Adrenal gland (tissue), 5 donors: ENCODE measurements at regions not wholly inside any gene's neighbourhood (a gene's known extent, or its start where the extent isn't known, plus 50 kb on each side); places are given as distances from the start of the nearest gene placed in this dataset.

Experiments
- POLR2A ChIP-seq, 2 donors: fragments of 450-650 bp; IDR thresholded peaks; one replicate each; pipeline ENCODE4 v1.6.1; 2017; ENCODE audit warnings: antibody characterized with exemption in 2 of 2, mild to moderate bottlenecking in 2 of 2, moderate library complexity in 1 of 2
- TF ChIP-seq, protein P1 (sequence below), 6 experiments: fragments of 450-650 bp in 4 of 6; fragments of 200-600 bp in 2 of 6; sonication (generic) in 1 of 6; IDR thresholded peaks; 1 replicate in 5 of 6; 2 replicates in 1 of 6; pipeline versions ENCODE4 v1.5.1 to v1.8.0; 2016 to 2021; ENCODE audit warnings: antibody characterized with exemption in 6 of 6, mild to moderate bottlenecking in 2 of 6, moderate library complexity in 1 of 6
- donor health status: DM: no; HTN: no; CAD: no.

DNA sequence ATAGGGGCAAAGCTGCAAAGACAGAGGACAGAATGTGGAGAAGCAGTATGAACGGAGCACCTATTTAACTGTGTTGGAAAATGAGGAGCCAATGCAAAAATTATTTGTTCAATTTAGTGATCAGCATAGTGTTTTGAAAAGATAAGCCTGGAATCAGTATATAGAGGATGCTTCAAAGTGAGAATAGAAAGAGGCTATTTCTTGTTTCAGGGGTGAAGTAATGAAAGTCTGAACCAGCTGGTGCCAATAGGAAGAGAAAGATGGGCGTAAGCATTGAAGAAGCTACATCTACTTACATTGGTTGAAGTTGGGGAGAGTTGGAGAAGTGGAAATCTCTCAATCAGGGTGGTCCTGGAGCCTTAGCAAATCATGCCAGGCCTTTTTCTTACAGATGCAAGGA is 77.3 kb upstream of the SLC38A4 start:
- TF ChIP-seq, protein P1, sequence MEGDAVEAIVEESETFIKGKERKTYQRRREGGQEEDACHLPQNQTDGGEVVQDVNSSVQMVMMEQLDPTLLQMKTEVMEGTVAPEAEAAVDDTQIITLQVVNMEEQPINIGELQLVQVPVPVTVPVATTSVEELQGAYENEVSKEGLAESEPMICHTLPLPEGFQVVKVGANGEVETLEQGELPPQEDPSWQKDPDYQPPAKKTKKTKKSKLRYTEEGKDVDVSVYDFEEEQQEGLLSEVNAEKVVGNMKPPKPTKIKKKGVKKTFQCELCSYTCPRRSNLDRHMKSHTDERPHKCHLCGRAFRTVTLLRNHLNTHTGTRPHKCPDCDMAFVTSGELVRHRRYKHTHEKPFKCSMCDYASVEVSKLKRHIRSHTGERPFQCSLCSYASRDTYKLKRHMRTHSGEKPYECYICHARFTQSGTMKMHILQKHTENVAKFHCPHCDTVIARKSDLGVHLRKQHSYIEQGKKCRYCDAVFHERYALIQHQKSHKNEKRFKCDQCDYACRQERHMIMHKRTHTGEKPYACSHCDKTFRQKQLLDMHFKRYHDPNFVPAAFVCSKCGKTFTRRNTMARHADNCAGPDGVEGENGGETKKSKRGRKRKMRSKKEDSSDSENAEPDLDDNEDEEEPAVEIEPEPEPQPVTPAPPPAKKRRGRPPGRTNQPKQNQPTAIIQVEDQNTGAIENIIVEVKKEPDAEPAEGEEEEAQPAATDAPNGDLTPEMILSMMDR (IDR thresholded peaks at IDR 0.05), result no peak
- no peak for TF ChIP-seq POLR2A (IDR thresholded peaks at IDR 0.05)
